GM18907 (cell line): ENCODE measurements at regions not wholly inside any gene's neighbourhood (a gene's known extent, or its start where the extent isn't known, plus 50 kb on each side); places are given as distances from the start of the nearest gene placed in this dataset.

Source experiments
- ATAC-seq: cut with Tn5 transposase; IDR thresholded peaks from one replicate; pipeline ENCODE4 v1.9.1; 2021; ENCODE audit warnings: mild to moderate bottlenecking, moderate library complexity; ENCODE audit not compliant: unreplicated experiment

DNA sequence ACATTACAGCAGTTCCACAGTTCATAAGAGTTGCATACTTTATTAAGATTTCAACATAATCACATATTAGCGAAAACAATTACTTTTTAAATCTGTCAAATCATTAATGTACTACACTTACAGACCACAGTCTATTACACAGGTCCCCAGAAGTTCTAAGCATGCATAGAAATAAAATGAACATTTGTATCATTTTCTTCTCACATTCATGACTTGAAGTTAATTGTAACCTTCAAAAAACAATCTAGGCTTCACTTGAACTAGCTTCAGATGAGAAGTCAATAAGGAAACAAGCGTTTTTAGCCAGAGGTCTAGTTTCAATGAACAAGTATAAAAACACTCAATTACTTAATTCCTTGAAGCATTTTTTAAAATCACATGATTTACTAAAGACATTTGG lies 238.3 kb downstream of the HACE1 start:
- no peak for ATAC-seq

DNA sequence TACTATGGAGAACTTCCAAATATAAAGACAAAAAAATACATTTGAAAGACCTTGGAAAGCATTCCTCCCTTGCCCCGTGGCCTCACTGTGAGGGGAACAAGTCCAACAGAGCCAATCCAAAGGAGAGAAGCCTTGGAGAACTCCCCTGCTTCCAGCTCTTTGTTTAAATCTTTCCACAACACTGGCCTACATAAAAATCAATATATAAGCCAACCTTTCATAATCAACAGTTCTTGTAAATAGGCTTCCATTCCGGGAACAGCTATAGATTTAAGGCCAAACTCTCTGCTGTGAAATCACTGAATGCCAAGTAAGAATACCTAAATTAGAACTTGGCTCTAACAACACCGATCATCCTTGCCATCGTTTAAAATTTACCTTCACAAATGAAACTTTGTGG lies 242.1 kb downstream of the HACE1 start:
- ATAC-seq = no peak

DNA sequence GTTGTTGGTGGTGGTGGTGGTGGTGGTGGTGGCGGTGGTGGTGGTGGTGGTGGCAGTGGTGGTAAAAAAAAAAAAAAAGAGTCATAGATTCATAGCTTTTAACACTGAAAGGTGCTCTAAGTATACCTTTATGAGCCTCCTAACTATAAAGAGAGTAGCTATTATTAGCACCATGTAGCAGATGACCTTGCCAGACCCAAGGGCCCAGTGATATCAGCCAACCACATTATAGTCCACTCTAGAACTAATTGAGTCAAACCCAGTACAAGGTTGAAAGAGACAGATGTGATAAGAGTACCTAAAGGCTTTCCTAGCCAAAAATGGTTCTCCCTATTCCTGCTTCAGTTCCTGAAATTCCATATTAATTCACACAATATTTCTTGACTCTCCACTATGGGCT lies 245.3 kb downstream of the HACE1 start:
- no peak for ATAC-seq

DNA sequence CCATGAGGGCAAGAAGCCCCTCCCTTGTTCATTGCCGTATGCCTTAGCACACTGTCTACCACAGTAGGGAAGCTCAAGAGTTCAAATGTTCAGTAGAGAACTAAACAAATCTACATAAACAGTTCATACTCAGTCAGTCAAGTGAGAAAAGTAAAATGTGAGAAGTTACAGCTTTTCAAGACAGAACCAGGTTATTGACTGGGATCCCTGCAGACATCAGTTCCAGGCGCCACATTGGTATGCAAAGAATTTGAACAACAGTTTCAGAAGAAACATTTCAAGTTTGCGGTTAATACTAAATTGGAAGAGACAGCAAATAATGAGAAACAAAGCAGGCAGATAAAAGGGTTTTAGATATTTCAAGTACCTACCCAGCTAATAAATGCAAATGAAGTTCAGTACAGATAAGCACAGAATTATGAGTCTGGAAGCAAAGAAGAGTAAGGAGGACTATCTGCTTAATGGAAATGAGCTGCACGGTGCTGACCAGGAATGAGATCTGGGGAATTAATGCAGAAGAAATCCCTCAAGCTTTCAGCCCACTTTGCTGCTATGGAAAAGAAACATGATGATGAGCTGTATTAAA lies 246.2 kb downstream of the HACE1 start:
- no peak for ATAC-seq

DNA sequence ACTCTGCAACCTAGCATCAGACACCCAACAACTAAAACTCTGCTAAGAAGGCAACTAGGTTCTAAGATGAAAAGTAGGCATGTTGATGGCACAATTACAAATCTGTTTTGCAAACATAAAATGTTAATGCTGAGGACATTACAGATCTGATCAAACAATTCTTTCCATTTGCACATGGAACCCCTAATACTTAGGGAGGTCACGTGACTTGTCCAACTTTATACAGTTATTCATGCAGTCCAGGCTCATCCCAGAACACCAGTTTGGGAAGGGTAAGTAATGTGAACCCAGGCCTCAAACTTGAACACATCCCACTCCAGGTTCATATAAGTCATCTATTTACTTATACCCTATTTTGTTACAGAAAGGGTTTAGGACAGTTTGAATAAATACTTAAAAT lies 247.2 kb downstream of the HACE1 start:
- ATAC-seq = no peak

DNA sequence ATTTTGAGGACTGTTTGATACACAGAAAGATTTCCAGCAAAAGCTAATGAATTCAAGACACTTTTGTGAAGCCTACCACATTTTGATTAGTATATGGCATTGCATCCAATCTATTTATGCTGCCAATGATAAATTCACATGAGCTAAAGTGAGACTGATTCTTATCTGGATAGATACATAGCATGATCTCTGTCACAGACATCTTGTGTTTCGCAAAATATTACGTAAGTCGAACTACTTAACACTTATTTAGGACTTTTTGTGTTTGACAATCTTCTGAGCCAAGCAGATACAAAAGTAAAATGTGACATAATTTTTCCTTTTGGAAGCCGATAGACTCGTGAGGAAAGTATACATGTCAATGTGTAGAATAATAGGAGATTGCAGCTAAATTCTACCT lies 251.6 kb downstream of the HACE1 start:
- ATAC-seq = no peak

DNA sequence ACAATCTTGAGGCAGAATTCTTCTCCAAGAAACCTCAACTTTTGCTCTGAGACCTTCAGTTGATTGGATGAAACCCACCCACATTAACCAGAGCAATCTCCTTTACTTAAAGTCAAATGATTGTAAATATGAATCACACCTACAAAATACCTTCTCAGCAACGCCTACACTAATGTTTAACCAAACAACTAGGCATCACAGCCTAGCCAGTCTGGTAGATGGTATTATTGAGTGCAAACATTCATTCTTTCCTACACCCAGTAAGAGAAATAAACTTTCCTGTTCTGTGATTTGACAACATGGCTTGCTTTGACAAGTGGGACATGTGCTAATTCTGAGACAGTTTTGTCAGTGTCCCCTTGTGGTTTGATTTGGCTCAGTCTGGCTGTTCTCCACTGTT lies 252.2 kb downstream of the HACE1 start:
- ATAC-seq = no peak

DNA sequence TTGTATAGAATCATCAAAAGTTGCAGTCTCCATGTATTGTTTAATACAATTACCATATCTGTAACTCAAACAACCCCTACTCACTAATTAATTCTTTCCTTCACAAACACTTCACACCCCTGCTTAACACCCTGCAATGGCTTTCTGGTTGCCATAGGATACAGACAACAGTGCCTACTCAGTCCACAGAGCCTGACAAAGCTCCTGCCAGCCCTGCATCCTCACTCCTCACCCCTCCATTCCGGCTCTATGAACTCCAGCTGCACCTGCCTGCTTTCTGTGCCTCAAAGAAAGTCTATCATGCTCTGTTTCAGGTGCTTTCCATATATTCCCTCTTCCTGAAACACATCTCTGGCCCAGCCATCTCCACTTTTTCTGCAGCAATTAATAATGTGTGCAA lies 253.4 kb downstream of the HACE1 start:
- ATAC-seq = no peak

DNA sequence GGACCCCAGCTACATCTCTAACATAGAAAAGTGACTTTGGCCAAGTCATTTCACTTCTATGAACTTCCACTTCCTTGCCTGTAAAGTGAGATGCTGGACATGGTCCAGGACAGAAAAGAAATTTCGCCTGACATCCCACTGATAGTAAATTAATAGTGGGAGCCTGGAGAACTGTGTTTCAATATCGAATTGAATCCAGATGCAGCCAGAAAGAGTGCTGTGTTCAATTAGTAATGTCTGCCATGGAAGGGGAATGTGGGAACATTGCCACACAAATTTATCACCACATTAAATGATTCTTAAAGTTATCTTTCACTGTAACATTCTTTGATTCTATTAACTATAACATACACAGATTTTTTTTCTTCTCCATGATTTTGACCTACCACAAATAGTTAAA lies 255.0 kb downstream of the HACE1 start:
- no peak for ATAC-seq

DNA sequence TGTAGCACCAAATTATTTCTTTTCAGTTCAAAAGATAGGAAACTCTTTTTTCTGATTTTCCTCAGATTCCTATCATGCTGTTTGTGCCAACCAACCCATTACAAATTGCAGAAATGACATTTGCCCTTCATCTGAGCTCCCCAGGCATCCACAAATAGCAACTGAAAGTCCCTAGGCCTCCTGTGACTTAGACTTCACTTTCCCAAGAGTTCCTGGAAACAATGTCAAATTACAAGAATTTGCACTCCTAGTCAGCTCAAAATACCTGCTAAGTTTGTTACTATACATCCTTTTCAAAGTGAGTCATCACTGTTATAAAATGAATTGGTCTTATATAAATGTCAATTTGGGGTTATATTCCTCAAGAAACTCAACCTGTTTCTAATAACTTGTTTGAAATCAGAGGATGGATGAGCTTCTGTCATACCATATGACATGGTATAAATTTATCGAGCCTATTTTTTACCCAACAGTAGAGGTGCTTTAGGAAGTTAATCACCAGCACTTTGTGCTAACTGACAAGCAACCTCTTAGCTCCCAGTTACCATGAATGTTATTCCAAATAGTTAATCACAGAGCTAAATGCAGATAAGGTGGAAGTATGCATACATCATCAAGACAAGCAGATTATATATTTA lies 256.5 kb downstream of the HACE1 start:
- ATAC-seq = no peak

DNA sequence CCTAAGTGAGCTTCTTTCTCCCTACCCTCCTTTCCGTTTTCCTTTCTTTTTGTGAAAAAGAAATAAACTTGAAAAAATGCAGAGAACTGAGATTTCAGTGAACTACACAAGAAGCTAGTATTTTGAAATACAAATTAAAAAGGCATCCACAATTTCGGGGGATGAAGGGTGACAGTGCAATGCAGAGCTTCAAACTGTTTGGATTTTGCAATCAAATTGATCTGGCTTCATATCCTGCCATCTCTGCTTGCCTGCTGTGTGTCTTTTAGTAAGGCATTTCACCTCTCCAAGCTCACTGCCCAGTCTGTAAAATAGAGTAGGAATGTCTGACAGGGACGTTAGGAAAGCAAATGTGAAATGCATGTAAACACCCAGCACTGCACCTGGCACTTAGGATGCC lies 258.0 kb downstream of the HACE1 start:
- ATAC-seq = no peak

DNA sequence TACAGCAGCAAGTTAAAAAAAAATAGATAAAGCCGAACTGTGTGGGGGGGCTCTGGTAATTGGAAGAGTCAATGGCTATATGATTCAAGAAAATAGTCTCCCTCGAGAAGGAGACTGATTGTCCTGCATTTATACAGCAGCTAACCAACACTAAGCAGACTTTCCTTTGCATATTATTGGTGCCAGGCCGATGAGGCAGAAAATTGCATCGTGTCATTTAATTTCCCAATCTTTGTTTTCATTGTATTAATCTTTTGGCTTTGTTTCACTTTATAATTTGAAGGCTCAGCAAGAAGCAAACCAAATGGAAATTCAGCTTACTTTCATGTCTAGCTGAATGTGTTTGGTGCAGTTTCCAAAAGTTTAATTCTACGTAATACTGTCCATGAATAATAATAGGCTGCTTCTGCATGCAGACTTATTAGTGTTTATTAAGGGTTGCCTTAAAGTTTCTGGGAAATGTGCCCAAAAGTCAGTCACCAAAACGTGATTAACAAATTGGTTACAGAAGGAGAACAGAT lies 258.5 kb downstream of the HACE1 start:
- ATAC-seq = no peak

DNA sequence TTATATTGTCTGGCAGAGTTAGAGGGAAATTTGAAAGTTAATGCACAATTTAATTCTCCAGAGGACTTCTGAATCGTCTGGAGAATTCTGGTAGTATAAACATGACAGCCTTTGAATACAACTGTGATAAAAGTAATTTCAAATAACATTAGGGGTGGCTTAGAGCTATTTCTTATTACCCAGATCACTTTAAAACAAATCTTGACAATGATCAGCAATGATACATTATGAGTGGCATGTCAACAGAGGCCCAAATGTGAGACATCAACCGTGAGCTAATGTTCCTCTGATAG lies 259.1 kb downstream of the HACE1 start:
- ATAC-seq = no peak

DNA sequence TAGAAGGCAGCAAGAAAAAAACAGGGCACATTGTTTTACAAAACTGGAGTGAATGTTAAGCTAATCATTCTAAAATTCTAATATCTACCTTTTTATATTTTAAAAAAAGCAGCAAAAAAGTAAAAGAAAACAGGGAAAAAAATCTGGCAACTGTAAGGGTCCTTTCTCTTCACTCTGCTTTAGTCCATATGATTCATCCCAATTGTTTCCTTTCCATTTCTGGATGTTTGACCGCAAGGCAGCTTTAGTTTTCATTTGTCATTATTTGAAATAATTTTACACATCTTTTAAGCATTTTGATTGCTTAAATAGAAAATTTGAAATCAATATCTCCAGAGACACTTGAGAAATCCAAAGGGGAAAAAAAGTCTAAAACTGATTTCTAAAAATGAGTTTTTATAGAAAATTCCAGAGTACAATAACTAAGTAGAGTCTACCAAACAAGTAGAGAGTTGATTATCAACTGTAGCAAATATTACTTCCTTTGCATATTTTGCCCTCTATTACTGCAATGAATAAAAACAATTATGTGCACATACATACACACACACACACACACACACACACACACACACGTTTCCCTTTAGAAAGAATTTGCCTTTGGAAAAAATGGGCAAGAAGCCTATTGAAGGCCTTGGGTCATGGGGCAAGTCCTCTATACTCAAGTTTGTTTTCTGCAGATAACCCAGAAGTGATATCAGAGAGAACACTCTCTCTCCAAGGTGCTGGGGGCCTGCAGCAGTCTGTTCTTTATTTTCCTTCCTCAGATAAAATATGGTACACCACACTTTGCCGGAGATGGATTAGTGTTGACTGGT lies 259.7 kb downstream of the HACE1 start:
- no peak for ATAC-seq

DNA sequence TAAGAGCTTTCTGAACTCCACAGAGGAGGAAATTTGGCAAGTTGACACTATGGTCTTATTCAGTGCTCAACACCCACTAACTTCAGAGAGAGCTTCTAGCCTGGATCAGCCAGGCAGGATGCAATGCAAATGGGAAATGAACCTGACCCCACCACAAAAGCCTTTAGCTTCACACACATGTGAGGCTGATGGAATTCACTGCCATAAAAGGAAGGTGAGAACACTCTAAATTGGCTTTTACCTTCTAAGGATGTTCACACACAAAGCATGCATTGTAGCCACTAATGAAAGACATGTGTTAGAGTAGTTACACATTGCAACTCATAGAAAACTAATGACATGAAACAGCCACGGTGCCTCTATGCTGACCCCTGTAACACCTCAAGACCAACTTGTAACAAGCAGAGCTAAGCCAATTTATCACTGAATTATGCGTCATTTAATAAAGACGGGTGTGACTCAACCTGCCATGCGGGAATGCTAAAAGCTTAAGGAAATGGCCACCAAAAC lies 262.1 kb downstream of the HACE1 start:
- ATAC-seq = no peak

DNA sequence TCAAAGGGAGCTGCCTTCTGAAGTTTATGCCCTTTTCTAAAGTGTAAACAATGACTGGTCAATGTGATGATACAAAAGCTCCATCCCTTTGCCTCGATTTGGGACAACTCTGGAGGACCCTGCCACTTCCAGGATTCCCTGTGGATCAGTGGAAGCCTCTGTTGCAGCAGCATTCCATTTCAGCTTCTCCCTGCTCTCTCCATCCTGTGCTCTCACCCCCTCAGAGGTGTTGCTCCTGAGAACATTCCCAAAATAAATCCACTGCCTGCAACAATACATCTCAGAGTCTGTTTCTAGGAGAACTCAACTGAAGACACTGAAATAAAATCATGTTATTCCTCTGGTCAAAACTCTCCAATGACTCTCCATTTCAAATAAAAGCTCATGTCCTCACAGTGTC lies 263.6 kb downstream of the HACE1 start:
- no peak for ATAC-seq

DNA sequence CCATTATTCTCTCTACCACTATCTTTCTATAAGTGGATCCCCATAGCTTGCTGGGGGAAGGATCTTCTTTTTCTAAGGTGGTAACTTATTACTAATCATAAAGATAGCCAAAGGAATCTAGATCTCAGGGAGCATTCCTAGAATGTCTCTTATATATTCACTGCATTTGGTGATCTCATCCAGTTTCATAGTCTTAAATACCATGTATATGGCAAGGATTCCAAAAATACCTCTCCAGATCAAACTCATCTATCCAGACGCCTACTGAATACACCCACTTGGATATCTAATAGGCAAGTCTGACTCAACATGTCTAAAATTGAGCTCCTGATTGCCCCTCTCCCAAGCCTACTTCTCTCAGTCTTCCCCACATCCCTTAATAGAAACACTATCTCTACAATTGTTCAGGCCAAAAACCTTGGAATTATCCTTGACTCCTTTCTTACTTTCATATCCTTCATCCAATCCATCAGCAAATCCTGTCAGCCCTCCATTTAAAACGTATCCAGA lies 264.4 kb downstream of the HACE1 start:
- no peak for ATAC-seq

DNA sequence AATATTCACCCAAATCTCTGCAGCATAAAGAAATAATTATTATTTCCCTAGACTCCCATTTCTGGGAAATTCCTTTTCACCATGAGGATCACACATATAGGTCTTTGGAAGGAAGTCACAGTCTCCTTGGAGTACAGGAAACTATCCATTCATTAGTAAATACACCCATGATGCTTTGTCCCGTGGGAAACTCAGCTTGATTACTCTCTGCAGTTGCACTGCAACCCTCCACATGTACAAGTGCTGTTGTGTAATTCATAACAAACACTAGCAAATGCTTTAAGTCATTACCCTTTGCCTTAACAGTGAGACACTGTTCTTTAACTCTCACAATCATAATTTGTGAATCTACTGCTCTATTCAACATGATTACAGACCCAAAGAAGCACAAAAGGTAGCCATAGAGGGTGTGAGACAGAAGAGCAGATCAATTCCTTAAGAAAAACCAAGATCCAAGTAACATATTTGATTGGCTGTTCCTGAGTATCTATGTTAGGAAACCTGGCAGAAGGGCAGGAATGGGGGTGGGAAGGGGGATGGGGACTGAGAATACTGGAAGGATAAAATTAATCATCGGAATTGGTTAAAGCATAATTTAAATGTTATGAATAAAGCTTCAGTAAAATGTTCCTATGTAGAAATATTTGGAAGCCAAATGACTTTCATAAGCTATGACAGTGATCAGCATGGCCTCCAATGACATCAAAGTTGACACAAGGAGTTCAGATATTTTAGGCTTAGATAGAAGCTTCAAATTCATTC lies 268.0 kb downstream of the HACE1 start:
- ATAC-seq = no peak

DNA sequence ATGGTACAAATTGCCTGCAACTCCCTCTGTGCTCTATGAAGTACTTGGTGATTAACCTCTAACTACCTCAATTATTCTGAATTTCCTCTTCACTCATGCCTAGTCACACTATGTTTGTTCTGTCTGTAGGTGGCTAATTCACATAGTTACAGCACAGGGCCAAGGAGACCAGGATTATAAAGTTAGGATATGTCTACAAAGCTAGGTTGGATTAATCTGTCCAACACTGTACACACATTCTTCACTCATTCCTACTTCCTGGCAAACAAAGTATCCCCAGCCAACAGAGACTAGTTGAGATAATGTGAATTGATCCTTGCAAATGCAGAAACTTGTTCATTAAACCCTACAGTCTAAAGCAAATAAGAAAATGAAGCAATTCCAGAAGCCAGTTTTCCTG lies 269.8 kb downstream of the HACE1 start:
- ATAC-seq = no peak

DNA sequence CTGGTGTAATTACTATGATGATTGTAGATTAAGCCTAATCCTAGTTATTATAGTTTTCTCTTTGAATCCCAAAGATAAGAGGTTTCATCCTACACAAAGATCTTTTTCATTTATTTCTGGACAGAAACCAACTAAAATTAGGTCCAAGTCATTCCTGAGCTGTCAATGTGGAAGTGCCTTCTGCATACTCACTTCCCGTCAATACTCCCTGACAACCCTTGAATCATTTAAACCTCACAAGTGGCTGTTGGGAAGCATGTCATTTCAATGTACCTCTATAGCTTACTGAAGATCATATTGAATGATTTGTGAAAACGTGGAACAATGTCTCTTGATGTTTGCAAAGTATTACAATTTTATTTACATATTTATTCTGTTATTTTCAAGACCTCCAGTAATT lies 274.1 kb downstream of the HACE1 start:
- no peak for ATAC-seq

DNA sequence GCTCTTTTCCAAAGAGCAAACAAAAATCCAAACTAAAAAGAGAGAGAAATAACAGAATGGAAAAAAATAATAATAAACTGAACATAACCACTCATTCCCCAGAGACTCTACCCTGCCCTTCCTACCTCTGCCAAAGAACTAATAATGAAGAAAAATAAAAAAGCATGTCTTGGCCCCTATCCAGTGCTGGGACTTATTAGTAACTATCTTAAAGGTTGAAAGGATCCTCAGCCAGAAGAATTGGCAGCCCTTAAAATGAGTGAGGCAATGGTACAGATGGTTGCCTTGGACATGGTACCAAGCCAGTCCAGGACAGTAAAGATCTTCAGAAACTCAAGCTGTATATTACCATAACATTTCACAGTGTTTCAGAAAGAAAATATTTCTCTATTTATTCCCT lies 279.3 kb downstream of the HACE1 start:
- no peak for ATAC-seq
